DND-41 (cell line): ENCODE measurements at regions not wholly inside any gene's neighbourhood (a gene's known extent, or its start where the extent isn't known, plus 50 kb on each side); places are given as distances from the start of the nearest gene placed in this dataset.

Experiments
- ATAC-seq: fragments of 200-7000 bp; cut with Tn5 transposase; 3 replicates; pipeline ENCODE4 v1.9.1; 2021; ENCODE audit warnings: low read depth; ENCODE audit not compliant: insufficient read depth
- DNase-seq: peaks from one replicate; pipeline ENCODE4 v3.0.0-alpha.2; 2020
- H2AFZ ChIP-seq: 2 replicates; pipeline ENCODE4 v1.6.0; 2012; ENCODE audit warnings: low read depth, low read length
- H3K27ac ChIP-seq: 2 replicates; pipeline ENCODE4 v1.5.1; 2012; ENCODE audit warnings: low read length, inconsistent platforms
- H3K27me3 ChIP-seq: fragments of 200-600 bp; sonication (generic); 2 replicates; pipeline ENCODE4 v1.6.0; 2012; ENCODE audit warnings: low read length, mild to moderate bottlenecking, inconsistent platforms; ENCODE audit not compliant: insufficient read depth, poor library complexity
- H3K36me3 ChIP-seq: 2 replicates; pipeline ENCODE4 v1.5.1; 2012; ENCODE audit warnings: low read length, inconsistent platforms; ENCODE audit not compliant: insufficient read depth
- H3K4me1 ChIP-seq: 2 replicates; pipeline ENCODE4 v1.5.1; 2012; ENCODE audit warnings: mild to moderate bottlenecking, low read length; ENCODE audit not compliant: insufficient read depth
- H3K4me2 ChIP-seq: 2 replicates; pipeline ENCODE4 v1.6.0; 2012; ENCODE audit warnings: mild to moderate bottlenecking, moderate library complexity, low read length, inconsistent platforms; ENCODE audit not compliant: insufficient read depth
- H3K4me3 ChIP-seq, 2 experiments: fragments of 200-600 bp in 1 of 2; shearing (Covaris generic) in 1 of 2; 2 replicates each; pipeline ENCODE4 v1.5.1; 2012 to 2016; ENCODE audit warnings: inconsistent platforms in 2 of 2, low read length in 2 of 2, mild to moderate bottlenecking in 2 of 2, low read depth in 1 of 2, moderate library complexity in 1 of 2
- H3K79me2 ChIP-seq: 2 replicates; pipeline ENCODE4 v1.6.0; 2012; ENCODE audit warnings: low read length, inconsistent platforms; ENCODE audit not compliant: insufficient read depth
- H3K9ac ChIP-seq: 2 replicates; pipeline ENCODE4 v1.6.0; 2012; ENCODE audit warnings: low read depth, mild to moderate bottlenecking, inconsistent platforms, low read length, moderate library complexity
- H3K9me3 ChIP-seq: 2 replicates; pipeline ENCODE4 v1.5.1; 2012; ENCODE audit warnings: low read length, moderate library complexity, mild to moderate bottlenecking, inconsistent platforms; ENCODE audit not compliant: insufficient read depth, severe bottlenecking
- H4K20me1 ChIP-seq: 2 replicates; pipeline ENCODE4 v1.6.0; 2012; ENCODE audit warnings: low read length; ENCODE audit not compliant: insufficient read depth
- EZH2 ChIP-seq: IDR thresholded peaks from 3 replicates; pipeline ENCODE4 v1.6.1; 2012; ENCODE audit warnings: borderline replicate concordance, low read depth, mild to moderate bottlenecking, moderate library complexity, low read length, inconsistent platforms; ENCODE audit not compliant: severe bottlenecking
- TF ChIP-seq, protein P1 (sequence below): IDR thresholded peaks from 2 replicates; pipeline ENCODE4 v1.5.1; 2012; ENCODE audit warnings: borderline replicate concordance, low read length, moderate library complexity, mild to moderate bottlenecking; ENCODE audit not compliant: poor library complexity, severe bottlenecking; ENCODE audit errors: extremely low read depth

DNA sequence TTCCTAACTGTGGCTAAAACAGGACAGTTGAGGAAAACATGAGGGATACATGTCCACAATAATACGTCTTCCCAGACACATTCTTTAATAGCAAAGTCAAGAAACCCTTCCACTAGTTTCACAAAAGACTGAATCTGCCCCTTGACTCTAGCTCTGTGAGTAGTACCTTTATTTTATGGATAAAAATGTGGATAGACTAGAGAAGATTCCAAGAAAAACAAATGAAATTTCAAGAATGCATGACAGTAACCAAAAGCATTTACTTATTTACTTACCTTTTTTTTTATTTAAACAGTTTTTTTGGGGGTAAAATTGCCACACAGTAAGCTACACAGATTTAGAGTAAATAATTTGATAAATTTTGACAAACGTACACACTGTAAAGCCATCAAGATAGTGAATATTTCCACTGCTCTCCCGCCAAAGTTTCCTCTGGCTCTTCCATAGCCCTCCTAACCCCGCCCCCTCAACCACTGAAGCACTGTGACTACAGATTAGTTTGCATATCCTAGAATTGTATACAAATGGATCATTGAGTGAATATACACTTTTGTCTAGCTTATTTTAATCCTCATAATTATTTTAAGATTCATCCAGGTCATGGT, 420.4 kb upstream of the ZMIZ1 start:
- ATAC-seq (no peak), DNase-seq (no peak)
- Histone ChIP-seq H4K20me1 (0 out of 2 replicates have a peak, but pooled peaks cover 2% of the 10 kb centered on the region), H3K9me3 (no peaks in the 10 kb centered on the region), H3K79me2 (no peaks in the 10 kb centered on the region), H2AFZ (no peak overlapping the region), H3K9ac (no peak overlapping the region), H3K4me3 (no peak overlapping the region), H3K36me3 (no peaks in the 10 kb centered on the region), H3K27me3 (peaks cover 5% of the 10 kb centered on the region), H3K4me1 (no peaks in the 10 kb centered on the region), H3K27ac (no peak overlapping the region), H3K4me2 (no peak overlapping the region)
- no peak for TF ChIP-seq EZH2
- TF ChIP-seq, protein P1, sequence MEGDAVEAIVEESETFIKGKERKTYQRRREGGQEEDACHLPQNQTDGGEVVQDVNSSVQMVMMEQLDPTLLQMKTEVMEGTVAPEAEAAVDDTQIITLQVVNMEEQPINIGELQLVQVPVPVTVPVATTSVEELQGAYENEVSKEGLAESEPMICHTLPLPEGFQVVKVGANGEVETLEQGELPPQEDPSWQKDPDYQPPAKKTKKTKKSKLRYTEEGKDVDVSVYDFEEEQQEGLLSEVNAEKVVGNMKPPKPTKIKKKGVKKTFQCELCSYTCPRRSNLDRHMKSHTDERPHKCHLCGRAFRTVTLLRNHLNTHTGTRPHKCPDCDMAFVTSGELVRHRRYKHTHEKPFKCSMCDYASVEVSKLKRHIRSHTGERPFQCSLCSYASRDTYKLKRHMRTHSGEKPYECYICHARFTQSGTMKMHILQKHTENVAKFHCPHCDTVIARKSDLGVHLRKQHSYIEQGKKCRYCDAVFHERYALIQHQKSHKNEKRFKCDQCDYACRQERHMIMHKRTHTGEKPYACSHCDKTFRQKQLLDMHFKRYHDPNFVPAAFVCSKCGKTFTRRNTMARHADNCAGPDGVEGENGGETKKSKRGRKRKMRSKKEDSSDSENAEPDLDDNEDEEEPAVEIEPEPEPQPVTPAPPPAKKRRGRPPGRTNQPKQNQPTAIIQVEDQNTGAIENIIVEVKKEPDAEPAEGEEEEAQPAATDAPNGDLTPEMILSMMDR = no peak

- Histone ChIP-seq H3K4me1 (no peaks in the 10 kb centered on the region), H3K27ac (no peak overlapping the region), H3K9me3 (no peaks in the 10 kb centered on the region), H3K79me2 (no peaks in the 10 kb centered on the region), H3K4me3 (no peak overlapping the region), H3K9ac (no peak overlapping the region), H2AFZ (no peak overlapping the region), H3K27me3 (peaks cover 5% of the 10 kb centered on the region), H3K4me2 (no peak overlapping the region), H4K20me1 (0 out of 2 replicates have a peak, but pooled peaks cover 2% of the 10 kb centered on the region), H3K36me3 (no peaks in the 10 kb centered on the region)
- DNase-seq = no peak
- ATAC-seq = no peak
- TF ChIP-seq, protein P1 = no peak
- no peak for TF ChIP-seq EZH2
Observed at GRCh38 chr10:78649429-78649828, 419.3 kb upstream of the ZMIZ1 start.

- Histone ChIP-seq H3K79me2 (no peaks in the 10 kb centered on the region), H3K4me3 (no peak overlapping the region), H2AFZ (no peak overlapping the region), H3K36me3 (no peaks in the 10 kb centered on the region), H3K27ac (no peak overlapping the region), H3K9me3 (no peaks in the 10 kb centered on the region), H3K4me2 (no peak overlapping the region), H4K20me1 (0 out of 2 replicates have a peak, but pooled peaks cover 2% of the 10 kb centered on the region), H3K27me3 (peaks cover 5% of the 10 kb centered on the region), H3K4me1 (no peaks in the 10 kb centered on the region), H3K9ac (no peak overlapping the region)
- TF ChIP-seq, protein P1 = no peak
- no peak for TF ChIP-seq EZH2
- ATAC-seq (no peak), DNase-seq (no peak)
Observed at GRCh38 chr10:78650122-78650521, 418.6 kb upstream of the ZMIZ1 start.
